Memory B cell (primary cell): ENCODE measurements at regions not wholly inside any gene's neighbourhood (a gene's known extent, or its start where the extent isn't known, plus 50 kb on each side); places are given as distances from the start of the nearest gene placed in this dataset.
"Not testable (repeated sequence)": the region's sequence is repeated elsewhere in the genome, so short reads cannot be mapped to it uniquely, and the experiment has no call there.

ENCODE experiments used
- ATAC-seq: fragments of 150-1000 bp; cut with Tn5 transposase; 2 replicates; pipeline ENCODE4 v1.10.0; 2021; ENCODE audit warnings: low read depth, mild to moderate bottlenecking, moderate library complexity
- DNase-seq, 2 donors: peaks; one replicate each; pipeline ENCODE4 v3.0.0; 2022; ENCODE audit warnings: low spot score in 2 of 2
- H3K27ac Mint-ChIP-seq: one replicate; pipeline ENCODE4 v1.8.0; 2022; ENCODE audit warnings: mild to moderate bottlenecking, moderate library complexity, mixed read lengths
- H3K27me3 Mint-ChIP-seq: one replicate; pipeline ENCODE4 v1.8.0; 2022; ENCODE audit warnings: mixed read lengths
- H3K36me3 Mint-ChIP-seq: one replicate; pipeline ENCODE4 v1.8.0; 2022; ENCODE audit warnings: mild to moderate bottlenecking, mixed read lengths
- H3K4me1 Mint-ChIP-seq: one replicate; pipeline ENCODE4 v1.8.0; 2022; ENCODE audit warnings: mixed read lengths
- H3K4me3 Mint-ChIP-seq: one replicate; pipeline ENCODE4 v1.8.0; 2022; ENCODE audit warnings: mild to moderate bottlenecking, moderate library complexity, mixed read lengths
- H3K9me3 Mint-ChIP-seq: one replicate; pipeline ENCODE4 v1.8.0; 2022; ENCODE audit warnings: mixed read lengths

GRCh38 chr1:58855274-58856165 is 71.7 kb upstream of the JUN start:
- DNase-seq (no peak), ATAC-seq (no peak)
- no peaks in the 10 kb centered on the region for H3K9me3 Mint-ChIP-seq
- H3K4me3 Mint-ChIP-seq, result no peak overlapping the region
- H3K36me3 Mint-ChIP-seq, result no peaks in the 10 kb centered on the region
- peaks cover 27% of the 10 kb centered on the region for H3K4me1 Mint-ChIP-seq
- H3K27ac Mint-ChIP-seq, result no peak overlapping the region
- H3K27me3 Mint-ChIP-seq, result no peaks in the 10 kb centered on the region

DNA sequence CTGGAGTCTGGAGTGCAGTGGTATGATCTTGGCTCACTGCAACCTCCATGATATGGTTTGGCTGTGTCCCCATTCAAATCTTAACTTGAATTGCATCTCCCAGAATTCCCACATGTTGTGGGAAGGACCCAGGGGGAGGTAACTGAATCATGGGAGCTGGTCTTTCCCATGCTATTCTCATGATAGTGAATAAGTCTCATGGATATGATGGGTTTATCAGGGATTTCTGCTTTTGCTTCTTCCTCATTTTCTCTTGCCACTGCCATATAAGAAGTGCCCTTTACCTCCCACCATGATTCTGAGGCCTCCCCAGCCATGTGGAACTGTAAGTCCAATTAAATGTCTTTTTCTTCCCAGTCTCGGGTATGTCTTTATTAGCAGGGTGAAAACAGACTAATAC is 72.4 kb upstream of the JUN start:
- ATAC-seq, DNase-seq, H3K4me3 Mint-ChIP-seq, H3K27ac Mint-ChIP-seq, H3K36me3 Mint-ChIP-seq, H3K27me3 Mint-ChIP-seq, H3K9me3 Mint-ChIP-seq: not testable (repeated sequence)
- H3K4me1 Mint-ChIP-seq, result peaks cover 34% of the 10 kb centered on the region

- no peak for DNase-seq
- H3K4me1 Mint-ChIP-seq, result peaks cover 34% of the 10 kb centered on the region
- H3K27me3 Mint-ChIP-seq, result no peaks in the 10 kb centered on the region
- no peaks in the 10 kb centered on the region for H3K9me3 Mint-ChIP-seq
- H3K36me3 Mint-ChIP-seq, result peaks cover 2% of the 10 kb centered on the region
- ATAC-seq, result peak; percentile 36
- H3K27ac Mint-ChIP-seq, result peak overlapping the region; percentile 53
- H3K4me3 Mint-ChIP-seq, result no peak overlapping the region
Observed at GRCh38 chr1:58857680-58858673, 74.1 kb upstream of the JUN start.

- Mint-ChIP-seq H3K36me3 (peaks cover 2% of the 10 kb centered on the region), H3K27ac (no peak overlapping the region), H3K9me3 (no peaks in the 10 kb centered on the region), H3K27me3 (no peaks in the 10 kb centered on the region), H3K4me3 (no peak overlapping the region), H3K4me1 (peaks cover 32% of the 10 kb centered on the region)
- ATAC-seq (no peak), DNase-seq (no peak)
Observed at GRCh38 chr1:58859769-58860485, 76.1 kb upstream of the JUN start.

DNA sequence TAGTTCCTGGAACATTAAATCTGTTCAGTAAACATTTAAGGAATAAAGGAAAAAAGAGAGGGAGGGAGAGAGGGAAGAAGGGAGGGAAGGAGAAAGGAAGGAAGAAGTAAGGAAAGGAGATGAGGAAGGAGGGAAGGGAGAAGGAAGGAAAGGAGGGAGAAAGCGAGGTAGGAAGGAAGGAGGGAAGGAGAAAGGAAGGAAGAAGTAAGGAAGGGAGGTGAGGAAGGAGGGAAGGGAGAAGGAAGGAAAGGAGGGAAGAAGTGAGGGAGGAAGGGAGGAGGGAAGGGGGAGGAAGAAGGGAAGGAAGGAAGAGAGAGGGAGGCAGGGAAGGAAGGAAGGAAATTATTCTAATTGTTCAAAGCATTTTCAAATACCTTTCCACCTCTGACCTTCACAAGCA is 77.2 kb upstream of the JUN start:
- peaks cover 2% of the 10 kb centered on the region for H3K36me3 Mint-ChIP-seq
- H3K27ac Mint-ChIP-seq, result no peak overlapping the region
- H3K4me1 Mint-ChIP-seq, result peaks cover 32% of the 10 kb centered on the region
- no peak for DNase-seq
- H3K9me3 Mint-ChIP-seq, result no peaks in the 10 kb centered on the region
- H3K4me3 Mint-ChIP-seq, result no peak overlapping the region
- no peaks in the 10 kb centered on the region for H3K27me3 Mint-ChIP-seq
- ATAC-seq, result no peak

- Mint-ChIP-seq H3K4me3 (no peak overlapping the region), H3K27ac (no peak overlapping the region)
- DNase-seq, result no peak
Observed at GRCh38 chr1:58861506-58861905, 77.7 kb upstream of the JUN start.

GRCh38 chr1:58862728-58863385 is 79.0 kb upstream of the JUN start:
- peaks cover 27% of the 10 kb centered on the region for H3K4me1 Mint-ChIP-seq
- peaks cover 2% of the 10 kb centered on the region for H3K36me3 Mint-ChIP-seq
- H3K27ac Mint-ChIP-seq, result no peak overlapping the region
- no peak overlapping the region for H3K4me3 Mint-ChIP-seq
- no peak for ATAC-seq
- no peaks in the 10 kb centered on the region for H3K9me3 Mint-ChIP-seq
- no peak for DNase-seq
- H3K27me3 Mint-ChIP-seq, result no peaks in the 10 kb centered on the region

More at GRCh38 chr1:58861506-58861905, 77.7 kb upstream of the JUN start:
- no peak for ATAC-seq
- Mint-ChIP-seq H3K4me1 (peaks cover 32% of the 10 kb centered on the region), H3K36me3 (peaks cover 2% of the 10 kb centered on the region), H3K27me3 (no peaks in the 10 kb centered on the region), H3K9me3 (no peaks in the 10 kb centered on the region)

DNA sequence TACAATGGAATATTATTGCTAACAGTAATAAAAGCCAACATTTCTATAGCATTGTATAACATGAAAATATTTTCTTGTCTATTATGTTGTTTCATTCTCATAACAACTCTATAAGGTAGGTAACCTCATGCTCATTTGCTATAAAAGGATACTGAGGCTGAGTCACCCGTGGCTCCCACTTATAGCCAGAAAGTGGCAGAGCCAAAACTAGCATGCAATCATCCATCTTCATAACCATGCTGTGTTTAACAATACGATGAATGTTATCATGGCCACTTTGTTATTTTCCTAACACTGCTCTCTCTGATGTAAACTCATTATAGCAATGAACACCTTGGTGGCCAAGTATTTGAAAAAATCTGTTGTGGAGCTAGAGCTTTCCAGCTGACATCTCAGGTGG is 80.8 kb upstream of the JUN start:
- peaks cover 15% of the 10 kb centered on the region for H3K4me1 Mint-ChIP-seq
- H3K36me3 Mint-ChIP-seq, result peaks cover 2% of the 10 kb centered on the region
- H3K4me3 Mint-ChIP-seq, result no peak overlapping the region
- DNase-seq, result no peak
- no peak for ATAC-seq
- no peaks in the 10 kb centered on the region for H3K27me3 Mint-ChIP-seq
- no peaks in the 10 kb centered on the region for H3K9me3 Mint-ChIP-seq
- H3K27ac Mint-ChIP-seq, result no peak overlapping the region

DNA sequence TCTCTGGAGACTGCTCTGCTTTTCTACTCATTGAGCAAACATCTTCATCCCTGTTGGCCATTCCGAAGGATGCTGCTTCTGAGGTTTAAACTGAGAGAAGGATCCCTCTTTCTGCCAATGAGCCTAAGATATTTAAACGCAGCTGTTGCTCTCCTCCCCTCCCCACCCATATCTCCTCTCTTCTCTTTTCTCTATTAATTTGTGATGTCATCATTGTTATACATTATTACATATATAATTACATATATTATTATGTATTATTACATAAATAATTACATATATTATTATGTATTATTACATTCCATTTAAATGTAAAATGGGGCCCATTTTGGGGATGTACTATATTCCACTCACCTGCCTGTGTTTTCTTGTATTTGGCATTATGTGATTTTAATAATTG is 82.7 kb upstream of the JUN start:
- no peaks in the 10 kb centered on the region for H3K27me3 Mint-ChIP-seq
- peaks cover 2% of the 10 kb centered on the region for H3K36me3 Mint-ChIP-seq
- no peak overlapping the region for H3K27ac Mint-ChIP-seq
- H3K4me1 Mint-ChIP-seq, result peaks cover 4% of the 10 kb centered on the region
- H3K9me3 Mint-ChIP-seq, result no peaks in the 10 kb centered on the region
- H3K4me3 Mint-ChIP-seq, result no peak overlapping the region
- no peak for ATAC-seq
- DNase-seq, result no peak

- DNase-seq (no peak), ATAC-seq (no peak)
- H3K36me3 Mint-ChIP-seq, result no peaks in the 10 kb centered on the region
- no peaks in the 10 kb centered on the region for H3K9me3 Mint-ChIP-seq
- H3K4me1 Mint-ChIP-seq, result peaks cover 9% of the 10 kb centered on the region
- peaks cover 2% of the 10 kb centered on the region for H3K27me3 Mint-ChIP-seq
- no peak overlapping the region for H3K27ac Mint-ChIP-seq
- no peak overlapping the region for H3K4me3 Mint-ChIP-seq
Observed at GRCh38 chr1:58869638-58870297, 85.9 kb upstream of the JUN start.

DNA sequence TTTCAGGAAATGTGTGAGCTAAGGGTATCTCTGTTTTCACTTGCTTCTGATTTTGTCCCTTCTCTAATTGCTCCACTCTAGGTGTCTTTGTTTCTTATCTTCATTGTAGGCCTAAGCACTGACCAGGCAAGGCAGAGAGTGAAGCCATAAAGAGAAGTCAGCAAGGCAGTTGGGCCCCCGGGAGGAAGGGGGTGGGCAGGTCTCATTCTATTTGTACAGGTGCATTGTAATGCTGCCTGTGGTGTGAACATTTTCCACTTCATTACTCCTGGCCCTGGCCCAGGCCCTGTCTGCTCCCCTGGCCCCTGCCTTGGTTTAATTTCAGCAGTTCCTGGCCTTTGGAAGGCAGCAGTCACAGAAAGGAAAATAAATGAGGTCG is 86.4 kb upstream of the JUN start:
- H3K9me3 Mint-ChIP-seq, result no peaks in the 10 kb centered on the region
- no peaks in the 10 kb centered on the region for H3K36me3 Mint-ChIP-seq
- no peak for ATAC-seq
- no peak for DNase-seq
- no peak overlapping the region for H3K4me3 Mint-ChIP-seq
- peaks cover 9% of the 10 kb centered on the region for H3K4me1 Mint-ChIP-seq
- peaks cover 2% of the 10 kb centered on the region for H3K27me3 Mint-ChIP-seq
- H3K27ac Mint-ChIP-seq, result no peak overlapping the region

- no peak overlapping the region for H3K27ac Mint-ChIP-seq
- ATAC-seq, result no peak
- peaks cover 9% of the 10 kb centered on the region for H3K4me1 Mint-ChIP-seq
- DNase-seq, result no peak
- H3K36me3 Mint-ChIP-seq, result no peaks in the 10 kb centered on the region
- H3K27me3 Mint-ChIP-seq, result peaks cover 2% of the 10 kb centered on the region
- no peaks in the 10 kb centered on the region for H3K9me3 Mint-ChIP-seq
- H3K4me3 Mint-ChIP-seq, result no peak overlapping the region
Observed at GRCh38 chr1:58874342-58874741, 90.5 kb upstream of the JUN start.
